Common myeloid progenitor, CD34-positive (primary cell): ENCODE measurements at regions not wholly inside any gene's neighbourhood (a gene's known extent, or its start where the extent isn't known, plus 50 kb on each side); places are given as distances from the start of the nearest gene placed in this dataset.

Experiments
- CTCF ChIA-PET: fragments of 350-600 bp; sonication (Branson Sonifier 250); formaldehyde crosslinking; loops from one replicate; lab custom pipeline; 2021; ENCODE audit warnings: antibody characterized with exemption; lab: Charles Lee
- POLR2A ChIA-PET: fragments of 350-600 bp; sonication (Branson Sonifier 250); formaldehyde crosslinking; loops from one replicate; lab custom pipeline; 2021; ENCODE audit warnings: antibody characterized with exemption; lab: Charles Lee
- DNase-seq, 3 donors: peaks; one replicate each; pipeline versions ENCODE4 v3.0.0 to v3.0.0-alpha.2; 2013
- H3K27ac ChIP-seq, 2 experiments: 1 replicate in 1 of 2; 2 replicates in 1 of 2; pipeline ENCODE4 v1.7.0; 2013; ENCODE audit warnings: inconsistent platforms in 2 of 2, low read length in 2 of 2, mild to moderate bottlenecking in 2 of 2, low read depth in 1 of 2, moderate library complexity in 1 of 2; ENCODE audit not compliant: severe bottlenecking in 2 of 2, insufficient read depth in 1 of 2, poor library complexity in 1 of 2
- H3K27me3 ChIP-seq, 5 experiments: replicated peaks in 2 of 5; 1 replicate in 3 of 5; 2 replicates in 2 of 5; pipeline versions ENCODE4 v1.6.1 to v1.7.0; 2013; ENCODE audit warnings: low read length in 4 of 5, mild to moderate bottlenecking in 2 of 5, moderate library complexity in 2 of 5, inconsistent platforms in 1 of 5; ENCODE audit not compliant: insufficient read depth in 5 of 5, control insufficient read depth in 4 of 5
- H3K36me3 ChIP-seq, 4 experiments: 1 replicate in 2 of 4; 2 replicates in 2 of 4; pipeline versions ENCODE4 v1.6.1 to v1.7.0; 2013; ENCODE audit warnings: low read length in 3 of 4, control low read depth in 1 of 4, mild to moderate bottlenecking in 1 of 4; ENCODE audit not compliant: control insufficient read depth in 4 of 4, insufficient read depth in 4 of 4
- H3K4me1 ChIP-seq, 4 experiments: 1 replicate in 3 of 4; 2 replicates in 1 of 4; pipeline versions ENCODE4 v1.6.1 to v1.7.1; 2013; ENCODE audit warnings: low read length in 3 of 4, mild to moderate bottlenecking in 3 of 4, control low read depth in 1 of 4, inconsistent platforms in 1 of 4, moderate library complexity in 1 of 4; ENCODE audit not compliant: control insufficient read depth in 4 of 4, insufficient read depth in 4 of 4; ENCODE audit errors: control extremely low read depth in 1 of 4
- H3K4me3 ChIP-seq, 7 experiments: 1 replicate in 4 of 7; 2 replicates in 3 of 7; pipeline versions ENCODE4 v1.5.1 to v1.7.0; 2013; ENCODE audit warnings: mild to moderate bottlenecking in 7 of 7, low read length in 6 of 7, moderate library complexity in 6 of 7, inconsistent platforms in 2 of 7, low read depth in 2 of 7, control low read depth in 1 of 7; ENCODE audit not compliant: insufficient read depth in 4 of 7, control insufficient read depth in 1 of 7; ENCODE audit errors: extremely low read depth in 1 of 7
- H3K9me3 ChIP-seq, 5 experiments: 1 replicate in 4 of 5; 2 replicates in 1 of 5; pipeline versions ENCODE4 v1.6.1 to v1.7.1; 2013; ENCODE audit warnings: low read length in 4 of 5, mild to moderate bottlenecking in 2 of 5, inconsistent platforms in 1 of 5, low read depth in 1 of 5, moderate library complexity in 1 of 5; ENCODE audit not compliant: control insufficient read depth in 4 of 5, insufficient read depth in 2 of 5; ENCODE audit errors: control extremely low read depth in 1 of 5
- WGBS: methylation state at CpG from one replicate; pipeline ENCODE4 v1.1.5; 2013; ENCODE audit not compliant: insufficient coverage; 5-methylcytosine and 5-hydroxymethylcytosine counted together

GRCh38 chr2:23297112-23297511 is 87.9 kb upstream of the KLHL29 start:
- Histone ChIP-seq H3K27me3 (no peaks in the 10 kb centered on the region), H3K4me3 (no peak overlapping the region), H3K36me3 (no peaks in the 10 kb centered on the region), H3K27ac (no peak overlapping the region), H3K4me1 (peaks cover 0 to 28% (median 6%) of the 10 kb centered on the region in 4 experiments), H3K9me3 (no peaks in the 10 kb centered on the region)
- ChIA-PET POLR2A (no interaction called here), CTCF (interaction anchor here (1.1 to 1.4 kb wide), 2 partner anchors 10 kb away, joined by 3 read pairs; no protein-coding TSS in a partner anchor)
- 100% methylated on average over 1 of the region's 3 CpGs for WGBS
- no peak for DNase-seq

DNA sequence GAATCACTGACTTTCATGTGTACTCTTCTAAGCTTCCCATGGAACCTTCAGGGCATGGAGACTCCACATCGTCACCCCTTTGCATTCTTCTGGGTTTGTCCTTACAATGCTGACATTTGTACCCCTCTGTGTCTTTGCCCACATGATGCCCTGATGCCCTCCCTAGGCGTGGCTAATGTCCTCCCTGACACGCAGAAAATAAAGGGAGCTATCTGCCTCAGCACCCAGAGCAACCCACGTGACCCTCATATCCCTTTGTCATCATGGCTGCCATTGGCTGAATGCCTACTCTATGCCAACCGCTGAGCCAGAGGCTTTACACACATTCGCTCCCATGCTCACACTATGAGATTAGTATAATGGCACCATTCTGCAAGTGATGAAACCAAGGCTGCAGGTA is 86.4 kb upstream of the KLHL29 start:
- CTCF ChIA-PET = no interaction called here
- H3K36me3 ChIP-seq = no peaks in the 10 kb centered on the region
- H3K4me1 ChIP-seq = peaks cover 0 to 17% (median 4%) of the 10 kb centered on the region in 4 experiments
- no peak overlapping the region for H3K27ac ChIP-seq
- 98% methylated on average over 6 of the region's 6 CpGs for WGBS
- POLR2A ChIA-PET = no interaction called here
- no peaks in the 10 kb centered on the region for H3K9me3 ChIP-seq
- no peak overlapping the region for H3K4me3 ChIP-seq
- DNase-seq = no peak
- no peaks in the 10 kb centered on the region for H3K27me3 ChIP-seq

DNA sequence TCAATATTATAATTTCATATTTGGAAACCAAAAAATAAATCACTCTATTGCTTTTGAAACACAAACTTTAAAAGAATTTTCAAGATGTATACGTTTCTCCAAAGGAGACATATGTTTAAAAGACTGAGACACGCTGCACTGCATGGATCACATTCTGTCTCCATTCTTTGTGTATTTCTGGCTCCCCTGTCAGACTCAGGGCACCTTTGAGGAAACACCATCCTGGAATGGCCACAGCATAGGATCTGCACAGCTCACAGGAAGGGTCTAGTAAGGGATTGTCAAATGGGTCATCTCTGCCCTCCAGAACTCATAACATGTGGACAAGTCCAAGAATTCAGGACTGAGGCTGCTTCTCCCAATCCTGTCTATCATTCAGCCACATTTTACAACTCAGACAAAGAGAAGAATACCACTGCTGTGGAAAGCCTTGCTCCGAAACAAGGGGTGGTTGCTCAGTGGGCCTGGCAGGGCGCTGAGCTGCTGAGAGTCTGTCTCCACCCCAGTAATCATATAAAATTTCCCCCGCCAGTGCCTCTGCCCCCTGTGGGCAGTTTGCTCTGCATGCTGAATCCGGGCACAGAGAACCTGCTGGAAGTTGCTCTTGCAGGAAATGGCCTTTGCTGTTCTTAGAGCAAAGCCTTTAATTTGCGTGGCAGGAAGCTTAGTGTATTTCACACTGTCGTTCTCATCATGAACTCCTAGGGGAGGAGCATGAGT is 85.3 kb upstream of the KLHL29 start:
- no peaks in the 10 kb centered on the region for H3K27me3 ChIP-seq
- CTCF ChIA-PET = no interaction called here
- no peak for DNase-seq
- WGBS = 93% methylated on average over 7 of the region's 8 CpGs
- no peak overlapping the region for H3K27ac ChIP-seq
- no peaks in the 10 kb centered on the region for H3K9me3 ChIP-seq
- no peak overlapping the region for H3K4me3 ChIP-seq
- POLR2A ChIA-PET = no interaction called here
- H3K36me3 ChIP-seq = no peaks in the 10 kb centered on the region
- peaks cover 0 to 6% (median 2%) of the 10 kb centered on the region in 4 experiments for H3K4me1 ChIP-seq

- CTCF ChIA-PET = no interaction called here
- H3K27ac ChIP-seq = no peak overlapping the region
These were observed 83.8 kb upstream of the KLHL29 start for GRCh38 chr2:23301136-23301535.

GRCh38 chr2:23302591-23302990 is 82.4 kb upstream of the KLHL29 start:
- DNase-seq = peak in 2 of 3 donors; percentile 16 to 19
- POLR2A ChIA-PET = no interaction called here
- no peaks in the 10 kb centered on the region for H3K9me3 ChIP-seq
- CTCF ChIA-PET = no interaction called here
- no peaks in the 10 kb centered on the region for H3K36me3 ChIP-seq
- no peaks in the 10 kb centered on the region for H3K4me1 ChIP-seq
- no peak overlapping the region for H3K4me3 ChIP-seq
- H3K27me3 ChIP-seq = no peaks in the 10 kb centered on the region
- no peak overlapping the region for H3K27ac ChIP-seq

More at GRCh38 chr2:23301136-23301535, 83.8 kb upstream of the KLHL29 start:
- H3K4me3 ChIP-seq = no peak overlapping the region
- no peaks in the 10 kb centered on the region for H3K27me3 ChIP-seq
- H3K4me1 ChIP-seq = no peaks in the 10 kb centered on the region
- no peak for DNase-seq
- no peaks in the 10 kb centered on the region for H3K9me3 ChIP-seq
- POLR2A ChIA-PET = no interaction called here
- H3K36me3 ChIP-seq = no peaks in the 10 kb centered on the region

DNA sequence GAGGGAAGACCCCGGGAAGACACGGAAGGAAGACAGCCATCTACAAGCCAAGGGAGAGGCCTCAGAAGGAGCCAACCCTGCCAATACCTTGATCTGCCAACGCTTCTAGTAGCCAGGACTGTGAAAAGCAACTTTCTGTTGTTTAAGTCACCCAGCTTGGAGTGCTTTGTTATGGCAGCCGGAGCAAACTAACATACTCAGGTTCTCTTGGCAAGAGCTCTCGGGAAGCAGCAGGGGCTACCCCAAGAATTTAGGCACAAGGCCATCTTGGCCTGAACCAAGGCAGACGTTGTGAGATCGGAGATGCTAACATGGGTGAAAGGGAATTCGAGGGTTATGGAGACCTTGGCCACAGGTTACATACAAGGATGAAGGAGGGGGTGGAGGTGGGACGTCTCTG is 78.6 kb upstream of the KLHL29 start:
- Histone ChIP-seq H3K27ac (no peak overlapping the region), H3K36me3 (no peaks in the 10 kb centered on the region), H3K27me3 (peaks cover 0 to 2% (median 0%) of the 10 kb centered on the region in 5 experiments), H3K4me1 (no peaks in the 10 kb centered on the region), H3K4me3 (no peak overlapping the region), H3K9me3 (no peaks in the 10 kb centered on the region)
- POLR2A ChIA-PET = no interaction called here
- CTCF ChIA-PET = interaction anchor here (1.0 to 1.1 kb wide), 2 partner anchors 9 to 11 kb away, joined by 3 read pairs; no protein-coding TSS in a partner anchor
- no peak for DNase-seq
- 92% methylated on average over 9 of the region's 9 CpGs for WGBS

GRCh38 chr2:23311186-23311585 is 73.8 kb upstream of the KLHL29 start:
- Histone ChIP-seq H3K9me3 (no peaks in the 10 kb centered on the region), H3K27me3 (peaks cover 0 to 7% (median 4%) of the 10 kb centered on the region in 5 experiments), H3K27ac (no peak overlapping the region), H3K36me3 (no peaks in the 10 kb centered on the region), H3K4me1 (no peaks in the 10 kb centered on the region), H3K4me3 (no peak overlapping the region)
- no peak for DNase-seq
- no CpG with 5 or more reads among the region's 1 CpG for WGBS
- POLR2A ChIA-PET = no interaction called here
- CTCF ChIA-PET = no interaction called here
